ENCODE measurements at regions not wholly inside any gene's neighbourhood (a gene's known extent, or its start where the extent isn't known, plus 50 kb on each side); places are given as distances from the start of the nearest gene placed in this dataset.

GRCh38 chr11:92317222-92317621, 92.6 kb downstream of the FAT3 start:
- TF ChIP-seq EP300 (IDR thresholded peaks at IDR 0.05; ENCODE audit: borderline replicate concordance), result no peak
- TF ChIP-seq TAF1 (IDR thresholded peaks at IDR 0.05; ENCODE audit: low read depth), result no peak
- no peak for TF ChIP-seq CEBPB (IDR thresholded peaks at IDR 0.05)
- TF ChIP-seq TCF12 (IDR thresholded peaks at IDR 0.05; ENCODE audit: low read depth), result no peak
- TF ChIP-seq YY1 (IDR thresholded peaks at IDR 0.05; ENCODE audit: low read depth), result no peak
- TF ChIP-seq USF1 (IDR thresholded peaks at IDR 0.05), result no peak
- no peak for TF ChIP-seq CREB1 (IDR thresholded peaks at IDR 0.05; ENCODE audit: low read depth)
